Tibial nerve (tissue), 4 donors: ENCODE measurements at regions not wholly inside any gene's neighbourhood (a gene's known extent, or its start where the extent isn't known, plus 50 kb on each side); places are given as distances from the start of the nearest gene placed in this dataset.
"Not testable (repeated sequence)": the region's sequence is repeated elsewhere in the genome, so short reads cannot be mapped to it uniquely, and the experiment has no call there.

Experiments
- DNase-seq, 2 donors: peaks; one replicate each; pipeline ENCODE4 v3.0.0-alpha.2; 2019; ENCODE audit warnings: low spot score in 2 of 2
- H3K27ac ChIP-seq, 4 donors: fragments of 200-600 bp; sonication (generic) in 3 of 4; one replicate each; pipeline ENCODE4 v1.5.1; 2017 to 2019; ENCODE audit warnings: mild to moderate bottlenecking in 1 of 4
- H3K27me3 ChIP-seq, 2 donors: fragments of 200-600 bp; sonication (generic) in 1 of 2; one replicate each; pipeline versions ENCODE4 v1.5.1 to v1.6.0; 2017 to 2019
- H3K36me3 ChIP-seq, 3 donors: fragments of 200-600 bp; sonication (generic); one replicate each; pipeline ENCODE4 v1.5.1; 2018 to 2019
- H3K4me1 ChIP-seq, 4 donors: fragments of 200-600 bp; sonication (generic) in 3 of 4; one replicate each; pipeline ENCODE4 v1.5.1; 2017 to 2019
- H3K4me3 ChIP-seq, 4 donors: fragments of 200-600 bp; sonication (generic) in 3 of 4; one replicate each; pipeline ENCODE4 v1.5.1; 2017 to 2019; ENCODE audit warnings: mild to moderate bottlenecking in 1 of 4, moderate library complexity in 1 of 4
- H3K9me3 ChIP-seq, 4 donors: fragments of 200-600 bp; sonication (generic) in 3 of 4; one replicate each; pipeline ENCODE4 v1.5.1; 2017 to 2019
- EP300 ChIP-seq, 2 donors: sonication (generic); formaldehyde crosslinking; IDR thresholded peaks; one replicate each; pipeline ENCODE4 v1.6.1; 2017; ENCODE audit warnings: antibody characterized with exemption in 2 of 2, mild to moderate bottlenecking in 1 of 2
- POLR2A ChIP-seq, 2 donors: fragments of 450-650 bp; IDR thresholded peaks; one replicate each; pipeline ENCODE4 v1.6.1; 2017; ENCODE audit warnings: antibody characterized with exemption in 2 of 2, mild to moderate bottlenecking in 2 of 2, moderate library complexity in 2 of 2
- WGBS, 2 donors: methylation state at CpG; one replicate each; pipeline ENCODE4 v1.1.5; 2018; 5-methylcytosine and 5-hydroxymethylcytosine counted together
- TF ChIP-seq, protein P1 (sequence below), 5 experiments: fragments of 200-600 bp in 3 of 5; fragments of 450-650 bp in 2 of 5; sonication (generic) in 3 of 5; IDR thresholded peaks; one replicate each; pipeline ENCODE4 v1.5.1; 2016 to 2019; ENCODE audit warnings: antibody characterized with exemption in 5 of 5, mild to moderate bottlenecking in 3 of 5, moderate library complexity in 2 of 5

DNA sequence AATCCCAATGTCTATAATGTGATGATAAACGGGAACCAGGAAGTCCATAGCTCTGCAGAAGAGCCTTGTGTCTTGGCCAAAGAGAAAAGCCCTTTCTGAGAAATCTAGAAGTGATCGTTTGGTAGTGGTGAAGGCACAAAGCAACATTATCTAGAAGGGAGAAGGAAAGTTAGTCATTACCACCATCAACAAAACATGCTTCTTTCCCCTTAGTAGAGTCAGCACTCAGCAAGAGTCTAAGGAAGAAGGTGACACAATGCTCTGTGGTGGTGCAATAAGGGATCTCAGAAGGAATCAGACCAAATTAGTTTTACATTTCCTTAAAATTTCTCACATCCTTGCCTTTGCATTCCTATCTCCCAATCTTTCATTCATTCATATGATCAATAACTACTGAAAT lies 134.4 kb upstream of the PRDX6 start:
- WGBS, 2 donors = 44% methylated on average over 2 of the region's 2 CpGs
- no peak overlapping the region for H3K4me3 ChIP-seq
- H3K27me3 ChIP-seq = no peaks in the 10 kb centered on the region
- no peaks in the 10 kb centered on the region for H3K36me3 ChIP-seq
- H3K9me3 ChIP-seq = no peaks in the 10 kb centered on the region
- no peaks in the 10 kb centered on the region for H3K4me1 ChIP-seq
- no peak overlapping the region for H3K27ac ChIP-seq
- TF ChIP-seq POLR2A (IDR thresholded peaks at IDR 0.05) = no peak
- TF ChIP-seq EP300 (IDR thresholded peaks at IDR 0.05) = no peak
- TF ChIP-seq, protein P1, sequence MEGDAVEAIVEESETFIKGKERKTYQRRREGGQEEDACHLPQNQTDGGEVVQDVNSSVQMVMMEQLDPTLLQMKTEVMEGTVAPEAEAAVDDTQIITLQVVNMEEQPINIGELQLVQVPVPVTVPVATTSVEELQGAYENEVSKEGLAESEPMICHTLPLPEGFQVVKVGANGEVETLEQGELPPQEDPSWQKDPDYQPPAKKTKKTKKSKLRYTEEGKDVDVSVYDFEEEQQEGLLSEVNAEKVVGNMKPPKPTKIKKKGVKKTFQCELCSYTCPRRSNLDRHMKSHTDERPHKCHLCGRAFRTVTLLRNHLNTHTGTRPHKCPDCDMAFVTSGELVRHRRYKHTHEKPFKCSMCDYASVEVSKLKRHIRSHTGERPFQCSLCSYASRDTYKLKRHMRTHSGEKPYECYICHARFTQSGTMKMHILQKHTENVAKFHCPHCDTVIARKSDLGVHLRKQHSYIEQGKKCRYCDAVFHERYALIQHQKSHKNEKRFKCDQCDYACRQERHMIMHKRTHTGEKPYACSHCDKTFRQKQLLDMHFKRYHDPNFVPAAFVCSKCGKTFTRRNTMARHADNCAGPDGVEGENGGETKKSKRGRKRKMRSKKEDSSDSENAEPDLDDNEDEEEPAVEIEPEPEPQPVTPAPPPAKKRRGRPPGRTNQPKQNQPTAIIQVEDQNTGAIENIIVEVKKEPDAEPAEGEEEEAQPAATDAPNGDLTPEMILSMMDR (IDR thresholded peaks at IDR 0.05) = no peak
- DNase-seq = no peak

DNA sequence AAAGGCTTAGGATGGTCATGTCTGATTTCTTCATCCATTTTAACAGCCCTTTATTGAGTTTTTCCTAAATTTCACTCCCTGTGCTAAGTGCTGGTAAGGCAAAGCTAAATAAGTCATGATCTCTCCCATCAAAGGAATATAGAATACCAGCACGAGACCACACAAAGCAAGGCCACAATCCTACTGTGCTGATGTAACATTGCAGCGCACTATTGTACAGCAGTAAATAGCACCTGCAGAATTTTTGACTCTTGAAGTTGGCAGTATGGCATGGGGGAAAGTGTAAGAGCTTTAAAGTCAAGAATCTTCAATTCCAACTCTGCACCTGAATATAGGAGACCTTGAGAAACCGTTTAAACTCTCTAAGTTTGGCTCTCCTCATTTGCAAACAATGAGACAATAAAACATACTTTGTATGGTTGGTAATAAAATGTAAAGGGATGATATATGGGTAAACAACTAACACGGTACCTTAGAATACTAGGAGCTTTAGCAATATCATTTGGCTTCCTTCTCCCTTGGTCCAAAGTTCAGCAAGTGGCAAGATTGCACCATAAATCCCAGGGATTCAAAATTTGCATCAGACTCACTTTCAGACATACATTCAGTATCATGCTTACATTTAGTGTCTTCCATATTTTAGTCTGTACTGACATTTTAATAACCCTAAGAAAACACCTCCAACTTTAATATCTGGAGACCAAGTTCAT lies 132.9 kb upstream of the PRDX6 start:
- no peak for DNase-seq
- TF ChIP-seq, protein P1 (IDR thresholded peaks at IDR 0.05) = no peak
- TF ChIP-seq POLR2A (IDR thresholded peaks at IDR 0.05) (no peak), EP300 (IDR thresholded peaks at IDR 0.05) (no peak)
- no peak overlapping the region for H3K4me3 ChIP-seq
- no peaks in the 10 kb centered on the region for H3K4me1 ChIP-seq
- no peaks in the 10 kb centered on the region for H3K9me3 ChIP-seq
- H3K36me3 ChIP-seq = no peaks in the 10 kb centered on the region
- H3K27me3 ChIP-seq = no peaks in the 10 kb centered on the region
- no peak overlapping the region for H3K27ac ChIP-seq
- 88 to 90% methylated on average over 4 of the region's 4 CpGs for WGBS, 2 donors

DNA sequence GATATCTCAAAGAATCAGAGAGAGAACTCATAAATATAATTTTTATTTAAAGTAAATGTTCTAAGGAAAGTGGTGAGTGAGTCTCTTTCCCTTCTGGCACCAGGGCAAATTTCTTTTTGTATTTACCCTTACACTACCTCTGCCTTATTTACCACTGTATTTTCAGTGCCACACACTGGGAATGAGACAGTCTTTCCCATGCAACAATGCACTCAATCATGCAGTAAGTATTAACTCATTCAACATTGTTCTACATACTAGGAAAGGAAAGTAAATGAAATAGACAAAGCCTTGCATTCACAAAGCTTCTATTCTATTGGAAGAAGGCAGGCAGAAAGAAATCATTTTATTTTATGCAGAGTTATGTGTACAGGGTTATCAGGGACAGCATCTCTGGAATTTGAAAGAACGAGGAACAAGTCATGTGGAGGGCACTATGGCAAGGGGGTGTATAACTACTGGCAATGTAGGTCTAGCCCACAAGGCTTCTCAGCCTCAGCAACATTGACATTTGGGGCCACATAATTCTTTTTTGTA lies 129.8 kb upstream of the PRDX6 start:
- no peak overlapping the region for H3K4me3 ChIP-seq

DNA sequence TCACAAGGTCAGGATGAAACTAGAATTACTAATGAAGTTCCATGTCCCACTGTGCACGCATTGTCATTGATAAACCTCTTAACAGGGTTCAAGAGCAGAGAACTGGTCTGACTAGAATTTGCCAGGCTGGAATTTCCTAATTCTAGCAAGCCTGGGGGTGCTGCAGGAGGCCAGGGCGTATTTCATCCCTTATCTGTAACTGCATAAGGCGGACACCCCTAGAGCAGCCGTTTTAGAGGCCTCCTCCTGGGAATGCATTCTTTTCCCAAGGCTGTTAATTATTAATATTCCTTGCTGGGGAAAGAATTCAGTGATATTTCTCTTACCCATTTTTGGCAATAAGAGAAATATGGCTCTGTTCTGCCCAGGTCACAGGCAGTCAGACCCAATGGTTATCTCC lies 124.5 kb upstream of the PRDX6 start:
- H3K27ac ChIP-seq, H3K4me3 ChIP-seq, H3K27me3 ChIP-seq, H3K4me1 ChIP-seq, DNase-seq, H3K36me3 ChIP-seq: not testable (repeated sequence)
- peaks cover 0 to 11% (median 0%) of the 10 kb centered on the region in 4 donors for H3K9me3 ChIP-seq
- 86 to 88% methylated on average over 4 of the region's 4 CpGs for WGBS, 2 donors

More for the DNA sequence above, 129.8 kb upstream of the PRDX6 start:
- TF ChIP-seq POLR2A (IDR thresholded peaks at IDR 0.05) (no peak), EP300 (IDR thresholded peaks at IDR 0.05) (no peak)
- TF ChIP-seq, protein P1 (IDR thresholded peaks at IDR 0.05) = no peak
- 37 to 56% methylated on average over 1 of the region's 1 CpG for WGBS, 2 donors
- H3K4me1 ChIP-seq = no peaks in the 10 kb centered on the region
- H3K27ac ChIP-seq = no peak overlapping the region
- H3K27me3 ChIP-seq = no peaks in the 10 kb centered on the region
- H3K9me3 ChIP-seq = peaks cover 0 to 2% (median 0%) of the 10 kb centered on the region in 4 donors
- H3K36me3 ChIP-seq = no peaks in the 10 kb centered on the region
- no peak for DNase-seq

DNA sequence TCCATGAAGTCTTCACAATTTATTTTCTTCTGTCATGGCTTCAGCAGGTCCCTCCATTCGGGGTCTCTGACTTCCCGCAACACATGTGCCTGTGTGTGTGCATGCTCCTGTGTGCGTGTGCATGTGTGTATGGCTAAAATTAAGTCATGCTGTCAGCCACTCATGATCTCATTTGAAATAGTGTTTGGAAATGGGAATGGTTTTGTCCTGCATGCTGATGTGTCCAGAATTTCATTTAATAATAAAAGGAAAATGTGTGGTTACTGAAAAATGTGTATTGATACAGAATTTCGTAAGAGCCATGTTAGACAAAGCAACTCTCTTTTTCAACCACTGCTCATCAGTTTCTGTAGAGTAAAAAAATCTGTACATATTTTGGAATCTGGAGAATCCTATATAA lies 123.8 kb upstream of the PRDX6 start:
- DNase-seq = no peak
- H3K36me3 ChIP-seq = no peaks in the 10 kb centered on the region
- WGBS, 2 donors = 85 to 88% methylated on average over 4 of the region's 4 CpGs
- no peak overlapping the region for H3K4me3 ChIP-seq
- H3K9me3 ChIP-seq = peaks cover 0 to 11% (median 0%) of the 10 kb centered on the region in 4 donors
- no peak overlapping the region for H3K27ac ChIP-seq
- H3K27me3 ChIP-seq = no peaks in the 10 kb centered on the region
- H3K4me1 ChIP-seq = no peaks in the 10 kb centered on the region
- TF ChIP-seq EP300 (IDR thresholded peaks at IDR 0.05) (no peak), POLR2A (IDR thresholded peaks at IDR 0.05) (no peak)
- TF ChIP-seq, protein P1 (IDR thresholded peaks at IDR 0.05) = no peak
